ENCODE measurements at regions not wholly inside any gene's neighbourhood (a gene's known extent, or its start where the extent isn't known, plus 50 kb on each side); places are given as distances from the start of the nearest gene placed in this dataset.

DNA sequence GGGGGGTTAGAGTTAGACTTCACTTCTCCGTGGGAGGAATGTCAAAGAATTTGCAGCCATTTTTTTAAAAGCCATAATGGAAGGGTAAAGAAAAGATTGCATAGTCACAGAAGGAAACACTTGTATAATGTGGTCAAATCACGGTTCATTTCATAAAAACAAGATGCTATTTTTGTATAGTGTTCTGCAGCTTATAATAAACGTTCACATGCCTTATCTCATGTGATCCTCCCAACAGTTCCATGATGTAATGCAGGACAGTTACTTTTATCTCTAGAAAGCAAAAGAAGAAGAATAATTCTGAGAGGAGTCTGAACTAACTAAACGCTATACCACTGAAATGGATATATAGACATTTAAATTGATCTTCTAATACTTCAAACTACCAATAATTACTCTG, 71.3 kb upstream of the CAMK2D start:
- no peak for TF ChIP-seq POLR2A (IDR thresholded peaks at IDR 0.05; ENCODE audit: low read depth, low read length)
- no peak for TF ChIP-seq POLR2AphosphoS5 (IDR thresholded peaks at IDR 0.05; ENCODE audit: low read depth, low read length)
